ENCODE measurements at regions not wholly inside any gene's neighbourhood (a gene's known extent, or its start where the extent isn't known, plus 50 kb on each side); places are given as distances from the start of the nearest gene placed in this dataset.

- Histone ChIP-seq H3K4me1 (ENCODE audit: low read length) (peaks cover 5% of the 10 kb centered on the region; the same call in 1 of the 2 replicates), H3F3A (ENCODE audit: insufficient read depth, low read length) (no peaks in the 10 kb centered on the region), H4K20me1 (ENCODE audit: insufficient read depth, low read length) (no peaks in the 10 kb centered on the region), H3K9me2 (replicated peaks; ENCODE audit: insufficient read depth, low read length) (no peaks in the 10 kb centered on the region), H3K27me3 (replicated peaks; ENCODE audit: insufficient read depth, low read length) (no peaks in the 10 kb centered on the region), H3K9ac (ENCODE audit: low read length) (no peak overlapping the region), H3K4me2 (ENCODE audit: low read depth, low read length) (no peak overlapping the region), H3K36me3 (replicated peaks; ENCODE audit: insufficient read depth, low read length) (no peaks in the 10 kb centered on the region), H3K27ac (ENCODE audit: low read length) (peak overlapping the region; percentile 0; the same call in 1 of the 2 replicates), H2AFZ (ENCODE audit: low read length) (no peak overlapping the region), H3K9me3 (replicated peaks; ENCODE audit: insufficient read depth, low read length) (no peaks in the 10 kb centered on the region), H3K79me2 (ENCODE audit: low read length) (no peaks in the 10 kb centered on the region), H3K4me3 (ENCODE audit: low read length) (no peak overlapping the region)
- TF ChIP-seq CTCF (IDR thresholded peaks at IDR 0.05; ENCODE audit: low read length) = no peak
- TF ChIP-seq EZH2phosphoT487 (IDR thresholded peaks at IDR 0.05; ENCODE audit: low read length) = no peak
- no peak for TF ChIP-seq EZH2 (optimal IDR thresholded peaks at IDR 0.05; ENCODE audit: low read depth, low read length)
- DNase-seq = peak; percentile 78
These were observed 1267.8 kb downstream of the PLA2G4A start for GRCh38 chr1:188096521-188096920.

DNA sequence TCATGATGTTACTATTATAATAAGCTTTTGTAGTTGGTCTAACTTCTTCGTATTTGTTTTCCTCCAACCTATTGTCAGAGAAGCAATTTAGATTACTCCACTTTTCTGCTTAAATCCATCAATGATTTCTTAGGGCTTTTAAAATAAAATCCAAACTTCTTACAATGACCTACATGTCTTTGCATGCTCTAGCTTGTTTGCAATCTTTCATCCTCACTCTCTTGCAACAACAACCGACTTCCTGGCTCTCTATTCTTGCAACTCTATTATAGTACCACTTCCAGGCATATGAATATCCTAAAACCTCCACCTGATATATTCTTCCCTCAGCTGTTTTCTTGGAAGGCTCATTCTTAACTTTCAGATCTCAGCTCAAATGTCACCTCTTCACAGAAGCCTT is 1288.7 kb downstream of the PLA2G4A start:
- H3K79me2 ChIP-seq (ENCODE audit: low read length) = no peaks in the 10 kb centered on the region

DNA sequence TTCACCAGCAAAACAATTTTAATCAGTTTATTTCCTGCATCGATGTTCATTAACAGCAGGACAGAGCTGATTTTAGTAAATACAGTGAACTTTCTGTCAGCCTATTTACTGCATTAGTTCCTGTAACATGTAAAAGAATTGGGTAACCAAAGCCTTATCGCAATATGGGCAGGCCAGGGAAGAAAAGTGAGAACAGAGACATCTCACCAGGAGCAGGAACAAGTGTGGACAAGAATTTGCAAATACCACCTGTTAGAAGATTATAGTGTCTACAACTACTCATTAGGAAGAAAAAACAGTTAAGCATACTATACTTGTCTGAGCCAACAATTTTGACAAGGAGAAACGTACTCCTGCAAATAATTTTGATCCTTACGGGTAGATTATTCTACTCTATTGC is 1293.9 kb downstream of the PLA2G4A start:
- Histone ChIP-seq H4K20me1 (ENCODE audit: insufficient read depth, low read length) (no peaks in the 10 kb centered on the region), H2AFZ (ENCODE audit: low read length) (no peak overlapping the region), H3K9me2 (replicated peaks; ENCODE audit: insufficient read depth, low read length) (no peaks in the 10 kb centered on the region), H3K27ac (ENCODE audit: low read length) (no peak overlapping the region), H3K9ac (ENCODE audit: low read length) (no peak overlapping the region), H3K27me3 (replicated peaks; ENCODE audit: insufficient read depth, low read length) (no peaks in the 10 kb centered on the region), H3K79me2 (ENCODE audit: low read length) (no peaks in the 10 kb centered on the region), H3K4me3 (ENCODE audit: low read length) (no peak overlapping the region), H3K4me1 (ENCODE audit: low read length) (no peaks in the 10 kb centered on the region), H3K36me3 (replicated peaks; ENCODE audit: insufficient read depth, low read length) (no peaks in the 10 kb centered on the region), H3F3A (ENCODE audit: insufficient read depth, low read length) (no peaks in the 10 kb centered on the region), H3K9me3 (replicated peaks; ENCODE audit: insufficient read depth, low read length) (no peaks in the 10 kb centered on the region), H3K4me2 (ENCODE audit: low read depth, low read length) (no peak overlapping the region)
- no peak for DNase-seq
- TF ChIP-seq CTCF (IDR thresholded peaks at IDR 0.05; ENCODE audit: low read length) (no peak), EZH2 (optimal IDR thresholded peaks at IDR 0.05; ENCODE audit: low read depth, low read length) (no peak), EZH2phosphoT487 (IDR thresholded peaks at IDR 0.05; ENCODE audit: low read length) (no peak)

More for the DNA sequence above, 1288.7 kb downstream of the PLA2G4A start:
- Histone ChIP-seq H2AFZ (ENCODE audit: low read length) (no peak overlapping the region), H3K9me2 (replicated peaks; ENCODE audit: insufficient read depth, low read length) (no peaks in the 10 kb centered on the region), H3K4me2 (ENCODE audit: low read depth, low read length) (no peak overlapping the region), H3K4me1 (ENCODE audit: low read length) (no peaks in the 10 kb centered on the region), H3F3A (ENCODE audit: insufficient read depth, low read length) (no peaks in the 10 kb centered on the region), H3K9ac (ENCODE audit: low read length) (no peak overlapping the region), H3K9me3 (replicated peaks; ENCODE audit: insufficient read depth, low read length) (no peaks in the 10 kb centered on the region), H3K27me3 (replicated peaks; ENCODE audit: insufficient read depth, low read length) (no peaks in the 10 kb centered on the region), H3K27ac (ENCODE audit: low read length) (no peak overlapping the region), H3K4me3 (ENCODE audit: low read length) (no peak overlapping the region), H3K36me3 (replicated peaks; ENCODE audit: insufficient read depth, low read length) (no peaks in the 10 kb centered on the region), H4K20me1 (ENCODE audit: insufficient read depth, low read length) (no peaks in the 10 kb centered on the region)
- no peak for DNase-seq
- TF ChIP-seq EZH2phosphoT487 (IDR thresholded peaks at IDR 0.05; ENCODE audit: low read length) (no peak), CTCF (IDR thresholded peaks at IDR 0.05; ENCODE audit: low read length) (no peak), EZH2 (optimal IDR thresholded peaks at IDR 0.05; ENCODE audit: low read depth, low read length) (no peak)

Data from MM.1S (cell line).